AG10803 (cell line): ENCODE measurements at regions not wholly inside any gene's neighbourhood (a gene's known extent, or its start where the extent isn't known, plus 50 kb on each side); places are given as distances from the start of the nearest gene placed in this dataset.

Source experiments
- DNase-seq: peaks from one replicate; pipeline ENCODE4 v3.0.0; 2010; ENCODE audit warnings: low read depth
- H3K4me3 ChIP-seq: 2 replicates; pipeline ENCODE4 v1.5.1; 2011; ENCODE audit warnings: mild to moderate bottlenecking, low read length, control low read depth
- TF ChIP-seq, protein P1 (sequence below): conservative IDR thresholded peaks from 2 replicates; pipeline ENCODE4 v1.5.1; 2011; ENCODE audit warnings: mild to moderate bottlenecking, low read length, control low read depth, inconsistent platforms

DNA sequence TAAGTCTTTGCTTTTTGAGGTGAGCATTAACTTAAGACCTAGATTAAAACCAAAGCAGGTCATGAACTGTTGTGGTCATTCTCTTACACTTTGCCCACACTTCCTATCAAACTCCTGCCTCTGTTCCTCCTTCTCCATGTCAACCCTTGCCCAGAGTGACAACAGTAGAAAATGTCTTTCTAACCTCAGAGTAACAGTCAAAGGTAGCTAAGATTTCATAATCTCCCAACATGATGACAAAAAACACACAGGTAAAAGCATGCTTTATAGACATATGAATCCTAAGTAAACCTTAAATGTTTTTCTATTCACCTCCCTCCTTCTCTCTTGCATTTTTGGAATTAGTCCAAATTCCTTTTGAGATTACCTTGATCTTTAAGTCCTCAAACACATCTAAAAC, 422.3 kb downstream of the SPATA31D1 start:
- no peak for DNase-seq

DNA sequence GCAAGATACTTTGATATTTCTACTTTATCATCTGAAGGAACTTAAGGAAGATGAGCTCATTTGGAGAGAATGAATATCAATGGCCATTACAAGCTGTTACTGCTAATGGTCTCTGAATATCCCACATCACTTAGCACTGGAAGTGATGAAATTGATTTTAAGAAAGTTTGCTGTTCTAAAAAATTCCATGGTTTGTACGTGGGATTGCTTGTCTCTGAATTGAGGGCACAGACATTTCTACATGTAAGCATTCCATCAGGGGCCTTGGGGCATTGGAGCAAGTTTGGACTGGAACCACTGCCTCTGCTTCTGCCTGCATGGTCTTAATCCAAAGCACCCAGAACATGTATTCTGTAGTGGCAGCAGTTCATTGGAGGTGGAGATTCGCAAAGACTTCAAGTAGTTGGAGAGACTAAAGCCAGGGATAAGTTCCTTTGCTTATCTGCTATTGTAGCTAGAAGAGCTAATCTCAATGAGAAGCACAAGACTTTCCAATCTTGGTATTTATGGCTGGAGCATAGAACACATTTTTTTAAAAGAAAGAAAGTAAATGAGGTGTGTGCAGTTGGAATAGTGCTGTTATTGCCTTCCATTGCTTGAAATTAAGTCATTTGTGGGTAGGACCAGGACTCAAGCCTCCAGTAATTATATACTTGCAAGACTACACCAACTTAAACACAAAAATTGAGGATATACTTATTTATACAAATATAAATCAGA, 424.2 kb downstream of the SPATA31D1 start:
- H3K4me3 ChIP-seq = no peak overlapping the region
- TF ChIP-seq, protein P1, sequence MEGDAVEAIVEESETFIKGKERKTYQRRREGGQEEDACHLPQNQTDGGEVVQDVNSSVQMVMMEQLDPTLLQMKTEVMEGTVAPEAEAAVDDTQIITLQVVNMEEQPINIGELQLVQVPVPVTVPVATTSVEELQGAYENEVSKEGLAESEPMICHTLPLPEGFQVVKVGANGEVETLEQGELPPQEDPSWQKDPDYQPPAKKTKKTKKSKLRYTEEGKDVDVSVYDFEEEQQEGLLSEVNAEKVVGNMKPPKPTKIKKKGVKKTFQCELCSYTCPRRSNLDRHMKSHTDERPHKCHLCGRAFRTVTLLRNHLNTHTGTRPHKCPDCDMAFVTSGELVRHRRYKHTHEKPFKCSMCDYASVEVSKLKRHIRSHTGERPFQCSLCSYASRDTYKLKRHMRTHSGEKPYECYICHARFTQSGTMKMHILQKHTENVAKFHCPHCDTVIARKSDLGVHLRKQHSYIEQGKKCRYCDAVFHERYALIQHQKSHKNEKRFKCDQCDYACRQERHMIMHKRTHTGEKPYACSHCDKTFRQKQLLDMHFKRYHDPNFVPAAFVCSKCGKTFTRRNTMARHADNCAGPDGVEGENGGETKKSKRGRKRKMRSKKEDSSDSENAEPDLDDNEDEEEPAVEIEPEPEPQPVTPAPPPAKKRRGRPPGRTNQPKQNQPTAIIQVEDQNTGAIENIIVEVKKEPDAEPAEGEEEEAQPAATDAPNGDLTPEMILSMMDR = no peak
- no peak for DNase-seq

More for the DNA sequence above, 422.3 kb downstream of the SPATA31D1 start:
- H3K4me3 ChIP-seq = no peak overlapping the region
- TF ChIP-seq, protein P1 = no peak

DNA sequence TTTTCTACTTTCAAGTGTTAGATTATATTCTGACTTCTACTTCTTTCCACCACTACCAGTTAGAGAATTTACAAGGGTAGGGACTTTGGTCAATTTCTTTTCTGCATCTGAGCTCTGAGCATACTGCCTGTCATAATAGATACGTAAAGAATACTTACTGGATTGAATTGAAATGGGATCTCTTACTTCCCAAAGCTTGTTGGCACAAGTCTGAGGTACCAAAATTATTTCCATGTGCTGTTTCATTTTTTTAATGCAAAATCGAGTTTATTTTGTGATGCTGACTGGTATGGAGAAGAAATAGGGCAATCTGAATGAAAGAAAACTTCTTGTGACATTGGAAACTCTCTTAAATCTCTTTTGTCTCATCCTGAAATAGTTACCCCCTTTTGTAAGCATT, 428.9 kb downstream of the SPATA31D1 start:
- no peak overlapping the region for H3K4me3 ChIP-seq
- TF ChIP-seq, protein P1 = no peak
- no peak for DNase-seq

DNA sequence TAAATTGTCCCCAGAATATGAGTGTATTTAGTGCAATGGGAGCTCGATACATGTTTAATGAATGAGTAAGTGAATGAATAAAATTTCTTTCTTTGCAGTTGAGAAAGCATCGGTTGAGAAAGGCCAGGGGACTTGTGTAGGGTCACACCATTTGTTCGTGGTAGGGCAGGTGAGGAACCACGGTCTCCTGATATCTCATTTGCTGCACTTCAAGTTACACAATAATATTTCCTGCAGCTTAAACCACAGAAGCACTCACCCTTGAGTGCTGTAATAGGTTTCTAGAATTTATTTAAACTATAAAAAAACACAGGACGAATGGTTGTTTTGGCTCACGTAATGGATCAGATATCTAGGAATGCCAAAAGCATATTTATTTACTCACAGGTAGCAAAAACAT, 429.8 kb downstream of the SPATA31D1 start:
- no peak overlapping the region for H3K4me3 ChIP-seq
- TF ChIP-seq, protein P1 = no peak
- no peak for DNase-seq

DNA sequence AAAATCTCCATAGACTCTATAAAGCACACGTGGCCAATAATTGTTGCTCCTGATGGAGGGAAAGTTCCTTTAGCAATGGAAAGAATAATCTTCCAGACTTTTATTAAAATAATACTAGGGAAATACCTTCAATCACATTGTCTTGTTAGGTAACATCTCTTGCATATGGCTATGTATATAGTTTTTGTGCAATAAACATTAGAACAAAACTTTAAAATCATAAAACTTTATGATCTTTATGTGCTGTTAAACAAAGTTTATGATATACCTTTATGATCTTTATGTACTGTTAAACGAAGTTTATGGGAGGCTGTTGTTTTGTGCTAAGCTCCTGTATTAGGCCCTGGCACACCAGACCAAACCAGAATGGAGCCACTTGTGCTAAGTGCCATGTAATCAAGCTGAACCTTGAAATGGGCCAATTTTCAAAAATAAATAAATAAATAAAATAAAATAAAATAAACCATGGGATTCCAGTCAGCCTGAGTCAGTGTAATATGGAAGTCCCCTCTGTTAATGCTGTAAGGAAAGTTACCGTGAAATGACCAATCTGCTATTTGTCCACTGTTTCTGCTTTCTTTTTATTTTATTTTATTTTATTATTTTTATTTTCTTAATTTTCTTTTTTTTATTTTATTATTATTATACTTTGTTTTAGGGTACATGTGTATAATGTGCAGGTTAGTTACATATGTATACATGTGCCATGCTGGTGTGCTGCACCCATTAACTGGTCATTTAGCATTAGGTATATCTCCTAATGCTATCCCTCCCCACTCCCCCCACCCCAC, 431.3 kb downstream of the SPATA31D1 start:
- TF ChIP-seq, protein P1 = no peak
- no peak overlapping the region for H3K4me3 ChIP-seq
- DNase-seq = no peak

DNA sequence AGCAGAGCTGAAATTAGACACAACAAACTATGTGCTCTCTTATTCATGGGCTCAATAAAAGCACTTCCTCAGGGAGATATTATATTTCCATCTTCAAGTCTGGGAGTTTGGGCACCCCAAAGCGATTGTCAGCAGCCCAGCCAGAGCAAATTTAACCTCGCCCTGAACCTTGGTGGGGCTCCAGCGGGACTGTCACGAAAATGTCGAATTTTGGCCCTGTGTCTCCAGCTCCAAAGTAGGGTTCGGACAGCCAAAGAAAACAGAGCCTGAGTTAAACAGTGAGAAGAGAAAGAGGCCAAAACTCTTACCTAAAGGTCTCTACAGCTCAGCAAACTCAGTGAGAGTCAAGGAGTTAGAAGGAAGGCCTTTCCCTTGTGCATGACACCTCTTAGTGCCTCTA, 432.9 kb downstream of the SPATA31D1 start:
- H3K4me3 ChIP-seq = no peak overlapping the region
- DNase-seq = no peak
- TF ChIP-seq, protein P1 = no peak

DNA sequence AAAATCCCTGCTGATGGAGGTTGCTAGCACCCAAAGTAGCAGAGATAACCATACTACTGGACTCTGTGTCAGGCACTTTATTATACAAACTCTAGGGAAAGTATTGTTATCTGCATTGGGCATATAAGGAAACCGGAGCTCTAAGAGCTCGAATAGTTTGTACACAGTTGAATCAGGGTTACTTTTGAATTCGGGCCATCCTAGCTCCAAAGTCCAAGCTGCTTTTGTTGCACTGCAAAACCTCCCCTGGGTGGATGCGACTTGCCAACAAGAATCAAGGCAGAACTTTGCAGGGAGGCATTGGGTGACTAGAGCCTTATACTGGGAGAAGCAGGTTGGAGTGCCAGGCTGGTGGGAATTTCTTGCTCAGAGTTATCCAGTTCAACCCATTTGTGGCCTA, 435.1 kb downstream of the SPATA31D1 start:
- H3K4me3 ChIP-seq = no peak overlapping the region
- TF ChIP-seq, protein P1 = no peak
- DNase-seq = no peak
